ENCODE measurements at regions not wholly inside any gene's neighbourhood (a gene's known extent, or its start where the extent isn't known, plus 50 kb on each side); places are given as distances from the start of the nearest gene placed in this dataset.

GRCh38 chr5:142474431-142475094 lies 149.7 kb upstream of the SPRY4 start:
- no peak for TF ChIP-seq CTCF (IDR thresholded peaks at IDR 0.05)
- no peak for TF ChIP-seq POLR2AphosphoS5 (IDR thresholded peaks at IDR 0.05)
